Spinal cord (tissue), 9 donors: ENCODE measurements at regions not wholly inside any gene's neighbourhood (a gene's known extent, or its start where the extent isn't known, plus 50 kb on each side); places are given as distances from the start of the nearest gene placed in this dataset.

Experiments
- DNase-seq, 6 donors: peaks; one replicate each; pipeline versions ENCODE4 v3.0.0 to v3.0.0-alpha.2; 2013 to 2015; ENCODE audit warnings: low spot score in 6 of 6, low read depth in 4 of 6
- H3K27ac ChIP-seq: one replicate; pipeline ENCODE4 v1.5.1; 2013; ENCODE audit warnings: low read depth, low read length, control low read depth
- H3K27me3 ChIP-seq: one replicate; pipeline ENCODE4 v1.6.1; 2013; ENCODE audit warnings: low read length; ENCODE audit not compliant: control insufficient read depth, insufficient read depth
- H3K36me3 ChIP-seq: one replicate; pipeline ENCODE4 v1.6.1; 2013; ENCODE audit warnings: low read length; ENCODE audit not compliant: control insufficient read depth, insufficient read depth
- H3K4me1 ChIP-seq: one replicate; pipeline ENCODE4 v1.6.1; 2013; ENCODE audit warnings: low read length; ENCODE audit not compliant: control insufficient read depth, insufficient read depth
- H3K4me3 ChIP-seq: one replicate; pipeline ENCODE4 v1.5.1; 2013; ENCODE audit warnings: low read depth, low read length, control low read depth
- H3K9me3 ChIP-seq: one replicate; pipeline ENCODE4 v1.6.1; 2013; ENCODE audit warnings: low read length; ENCODE audit not compliant: control insufficient read depth, insufficient read depth
- WGBS: methylation state at CpG from one replicate; pipeline ENCODE4 v1.1.5; 2013; ENCODE audit warnings: missing lambda C conversion rate; ENCODE audit not compliant: insufficient coverage; 5-methylcytosine and 5-hydroxymethylcytosine counted together
- donor health status: healthy.

DNA sequence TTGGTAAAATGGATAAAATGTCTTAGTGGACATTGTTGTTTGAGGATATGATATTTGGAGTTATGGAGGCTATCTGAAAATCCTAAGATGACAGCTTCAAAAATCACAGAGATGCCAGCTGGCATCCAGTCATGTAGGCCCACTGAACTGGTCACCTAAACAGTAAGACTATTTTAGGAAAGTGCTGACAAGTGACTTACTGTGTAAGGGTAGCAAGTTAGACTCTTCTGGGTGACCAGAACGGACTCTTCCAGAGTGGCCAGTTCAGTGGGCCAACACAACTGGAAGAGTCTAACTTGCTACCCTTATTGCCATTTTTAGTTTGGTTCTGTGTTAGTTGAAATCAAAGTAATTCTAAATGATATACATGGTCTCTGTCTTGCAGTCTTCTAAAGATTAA, 61.4 kb upstream of the ATP8A1 start:
- Histone ChIP-seq H3K4me3 (no peak overlapping the region), H3K36me3 (no peaks in the 10 kb centered on the region), H3K27me3 (no peaks in the 10 kb centered on the region), H3K9me3 (no peaks in the 10 kb centered on the region), H3K27ac (no peak overlapping the region), H3K4me1 (no peaks in the 10 kb centered on the region)
- WGBS: 0% methylated on average over 1 of the region's 1 CpG
- DNase-seq: no peak

DNA sequence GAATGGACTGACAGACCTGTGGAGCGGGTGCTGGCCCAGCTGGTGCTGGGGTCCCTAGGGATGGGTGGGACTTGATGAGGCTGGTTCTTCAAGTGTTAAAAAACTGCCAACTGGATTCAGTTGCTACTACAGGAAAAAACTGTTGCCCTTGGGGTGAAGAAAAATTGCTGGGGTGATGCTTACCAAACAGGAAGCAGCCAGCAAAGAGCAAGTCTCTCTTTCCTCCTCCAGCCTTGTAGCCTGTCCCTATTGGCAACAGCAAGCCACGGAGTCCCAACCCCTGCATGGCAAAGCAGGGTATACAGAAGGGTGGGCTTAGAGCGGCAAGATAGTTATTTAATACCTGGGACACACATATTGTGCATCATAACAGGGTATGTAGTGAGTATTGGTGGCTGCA, 60.1 kb upstream of the ATP8A1 start:
- no peak overlapping the region for H3K4me3 ChIP-seq
- no peak overlapping the region for H3K27ac ChIP-seq
- H3K4me1 ChIP-seq: no peaks in the 10 kb centered on the region
- H3K36me3 ChIP-seq: no peaks in the 10 kb centered on the region
- 89% methylated on average over 1 of the region's 3 CpGs for WGBS
- no peak for DNase-seq
- H3K9me3 ChIP-seq: no peaks in the 10 kb centered on the region
- H3K27me3 ChIP-seq: no peaks in the 10 kb centered on the region

DNA sequence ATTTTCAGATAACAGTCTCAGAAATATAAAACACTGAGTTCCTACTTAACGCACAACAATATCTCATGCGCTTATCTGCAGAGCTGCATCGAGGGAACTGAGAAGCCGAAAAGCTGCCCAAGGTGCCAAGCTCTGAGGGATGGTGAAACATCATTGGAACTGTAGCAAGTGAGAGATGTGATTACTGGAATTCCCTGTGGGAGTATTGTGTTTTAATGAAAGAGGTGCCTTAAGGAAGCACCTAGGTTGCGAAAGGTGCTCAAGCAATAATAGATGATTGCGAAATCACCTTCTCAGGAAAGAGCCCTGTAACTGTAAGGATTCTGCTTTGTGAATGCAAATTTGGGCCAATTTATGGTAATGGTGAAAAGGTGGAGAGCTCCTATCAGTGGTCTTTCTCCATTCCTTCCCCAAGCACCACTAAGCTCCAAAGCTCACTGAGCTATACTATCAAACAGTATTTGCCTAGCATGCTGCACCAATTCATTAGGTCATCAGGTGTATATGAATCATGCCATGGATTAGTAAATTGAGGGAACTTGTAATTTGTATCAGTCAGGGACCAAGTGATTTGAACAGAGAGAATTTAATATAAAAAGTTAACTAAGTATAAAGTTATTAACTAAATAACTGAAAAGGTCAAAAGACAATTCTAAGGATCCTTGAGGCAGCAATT, 59.0 kb upstream of the ATP8A1 start:
- H3K4me1 ChIP-seq: no peaks in the 10 kb centered on the region
- no peaks in the 10 kb centered on the region for H3K27me3 ChIP-seq
- no peak overlapping the region for H3K27ac ChIP-seq
- WGBS: 96% methylated on average over 3 of the region's 6 CpGs
- no peaks in the 10 kb centered on the region for H3K9me3 ChIP-seq
- H3K4me3 ChIP-seq: no peak overlapping the region
- no peak for DNase-seq
- H3K36me3 ChIP-seq: no peaks in the 10 kb centered on the region

DNA sequence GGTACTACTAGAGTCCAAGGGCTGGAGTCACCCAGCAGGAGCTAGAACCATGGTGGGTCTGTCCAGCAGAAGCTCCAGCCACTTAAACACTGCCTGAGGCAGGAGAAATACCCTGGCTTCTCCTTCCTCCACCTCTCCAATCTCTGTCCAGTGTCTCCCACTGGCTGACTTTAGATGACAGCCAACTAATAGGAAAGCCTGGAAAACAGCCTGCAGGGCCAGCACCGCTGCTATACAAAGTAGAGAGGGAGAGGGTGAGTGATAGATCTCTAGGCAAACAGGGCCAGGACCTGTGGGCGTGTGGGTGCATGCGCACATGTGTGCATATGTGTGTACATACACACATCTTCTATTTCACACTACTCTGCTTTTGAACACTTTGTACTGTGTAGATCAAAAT, 56.5 kb upstream of the ATP8A1 start:
- no peaks in the 10 kb centered on the region for H3K27me3 ChIP-seq
- H3K4me3 ChIP-seq: no peak overlapping the region
- no peaks in the 10 kb centered on the region for H3K4me1 ChIP-seq
- H3K36me3 ChIP-seq: no peaks in the 10 kb centered on the region
- no peak overlapping the region for H3K27ac ChIP-seq
- no peaks in the 10 kb centered on the region for H3K9me3 ChIP-seq
- WGBS: no CpG with 5 or more reads among the region's 3 CpGs
- DNase-seq: no peak

- no peaks in the 10 kb centered on the region for H3K36me3 ChIP-seq
- no peaks in the 10 kb centered on the region for H3K9me3 ChIP-seq
- no peaks in the 10 kb centered on the region for H3K4me1 ChIP-seq
- no peak overlapping the region for H3K27ac ChIP-seq
- no peak for DNase-seq
- H3K4me3 ChIP-seq: no peak overlapping the region
- WGBS: 83% methylated on average over 2 of the region's 2 CpGs
- H3K27me3 ChIP-seq: no peaks in the 10 kb centered on the region
Measured at GRCh38 chr4:42712854-42713253, 55.9 kb upstream of the ATP8A1 start.

DNA sequence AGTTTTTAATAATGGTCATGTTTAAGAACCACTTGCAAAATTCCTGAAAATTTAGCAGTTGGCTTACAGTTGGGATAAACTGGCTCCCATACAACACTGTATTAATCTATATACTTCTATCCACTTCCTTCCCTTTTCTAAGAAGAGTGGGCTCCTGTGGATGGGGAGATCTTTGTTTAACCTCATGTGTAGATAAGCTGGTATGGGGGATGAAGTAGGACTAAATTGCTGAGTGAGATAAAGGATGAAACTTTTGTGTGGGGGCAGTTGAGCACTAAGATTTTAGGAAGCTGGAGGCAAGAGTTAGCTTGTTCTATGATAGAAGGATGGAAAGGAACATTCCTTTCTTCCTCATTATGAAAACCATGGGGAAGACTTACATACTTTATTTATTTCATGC, 54.6 kb upstream of the ATP8A1 start:
- H3K36me3 ChIP-seq: no peaks in the 10 kb centered on the region
- no peak overlapping the region for H3K27ac ChIP-seq
- no peaks in the 10 kb centered on the region for H3K27me3 ChIP-seq
- DNase-seq: no peak
- no peak overlapping the region for H3K4me3 ChIP-seq
- H3K9me3 ChIP-seq: no peaks in the 10 kb centered on the region
- H3K4me1 ChIP-seq: no peaks in the 10 kb centered on the region

DNA sequence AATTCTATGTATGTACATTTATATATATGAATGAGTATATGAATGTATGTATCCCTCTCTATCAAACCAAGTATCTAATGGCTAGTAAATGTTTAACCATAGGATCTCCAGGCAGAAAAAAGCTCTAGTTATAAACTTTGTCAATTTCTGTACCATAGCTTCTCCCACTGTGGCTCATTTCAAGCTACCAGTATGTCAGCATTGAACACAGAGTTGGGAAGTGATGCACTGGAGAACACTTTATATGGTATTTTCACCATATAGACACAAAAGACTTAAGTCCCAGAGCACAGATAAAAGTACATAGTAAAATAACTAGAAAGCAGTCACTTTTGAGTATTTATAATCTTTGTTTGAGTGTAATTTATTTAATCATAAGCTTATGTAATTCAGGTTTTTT, 53.9 kb upstream of the ATP8A1 start:
- H3K27ac ChIP-seq: no peak overlapping the region
- DNase-seq: no peak
- no peaks in the 10 kb centered on the region for H3K4me1 ChIP-seq
- no peaks in the 10 kb centered on the region for H3K27me3 ChIP-seq
- no peaks in the 10 kb centered on the region for H3K36me3 ChIP-seq
- no peaks in the 10 kb centered on the region for H3K9me3 ChIP-seq
- H3K4me3 ChIP-seq: no peak overlapping the region

GRCh38 chr4:42710329-42710728, 53.4 kb upstream of the ATP8A1 start:
- Histone ChIP-seq H3K27ac (no peak overlapping the region), H3K4me3 (no peak overlapping the region), H3K36me3 (no peaks in the 10 kb centered on the region), H3K27me3 (no peaks in the 10 kb centered on the region), H3K9me3 (no peaks in the 10 kb centered on the region), H3K4me1 (no peaks in the 10 kb centered on the region)
- WGBS: no CpG with 5 or more reads among the region's 5 CpGs
- DNase-seq: peak in 3 of 6 donors; percentile 4 to 53 (median 16)

- 83% methylated on average over 1 of the region's 5 CpGs for WGBS
- Histone ChIP-seq H3K4me1 (no peaks in the 10 kb centered on the region), H3K4me3 (no peak overlapping the region), H3K27me3 (no peaks in the 10 kb centered on the region), H3K27ac (no peak overlapping the region), H3K36me3 (no peaks in the 10 kb centered on the region), H3K9me3 (no peaks in the 10 kb centered on the region)
- DNase-seq: no peak
Measured at GRCh38 chr4:42709392-42710065, 52.6 kb upstream of the ATP8A1 start.

GRCh38 chr4:42708625-42709024, 51.7 kb upstream of the ATP8A1 start:
- H3K27ac ChIP-seq: no peak overlapping the region
- H3K4me1 ChIP-seq: no peaks in the 10 kb centered on the region
- no peaks in the 10 kb centered on the region for H3K36me3 ChIP-seq
- no peak for DNase-seq
- H3K27me3 ChIP-seq: no peaks in the 10 kb centered on the region
- H3K9me3 ChIP-seq: no peaks in the 10 kb centered on the region
- H3K4me3 ChIP-seq: no peak overlapping the region
- WGBS: 100% methylated on average over 1 of the region's 1 CpG
